Right cardiac atrium (tissue), 5 donors: ENCODE measurements at regions not wholly inside any gene's neighbourhood (a gene's known extent, or its start where the extent isn't known, plus 50 kb on each side); places are given as distances from the start of the nearest gene placed in this dataset.

Experiments
- ATAC-seq, 2 donors: fragments of 200-7000 bp; cut with Tn5 transposase; one replicate each; pipeline versions ENCODE4 v1.8.0 to v1.9.1; 2020; ENCODE audit warnings: moderate library complexity in 2 of 2, mild to moderate bottlenecking in 1 of 2
- DNase-seq, 3 donors: peaks; one replicate each; pipeline ENCODE4 v3.0.0-alpha.2; 2020
- H3K27ac ChIP-seq: one replicate; pipeline ENCODE4 v1.5.1; 2013; ENCODE audit warnings: mild to moderate bottlenecking, low read length, control low read depth, moderate library complexity
- H3K27me3 ChIP-seq: one replicate; pipeline ENCODE4 v1.6.1; 2013; ENCODE audit not compliant: control insufficient read depth, insufficient read depth
- H3K4me1 ChIP-seq: one replicate; pipeline ENCODE4 v1.6.1; 2013; ENCODE audit warnings: low read length; ENCODE audit not compliant: control insufficient read depth, insufficient read depth
- H3K4me3 ChIP-seq: one replicate; pipeline ENCODE4 v1.5.1; 2013; ENCODE audit warnings: low read length, control low read depth
- H3K9me3 ChIP-seq: one replicate; pipeline ENCODE4 v1.6.1; 2013; ENCODE audit warnings: low read length; ENCODE audit not compliant: control insufficient read depth
- WGBS: extraction: QIAGEN DNeasy Blood & Tissue Kit; methylation state at CpG from one replicate; pipeline ENCODE4 v1.1.7; 2013; 5-methylcytosine and 5-hydroxymethylcytosine counted together
- intact Hi-C, 4 donors: fragments of 100-400 bp; cut with DNase I; formaldehyde crosslinking; loops; one replicate each; pipeline versions ENCODE4 v1.11.0 to v1.14.0; 2022 to 2023
- donor health status: healthy with polysubstance abuse.
- donor health status: DM: no; HTN: yes; CAD: no.
- donor health status: DM: no; HTN: no; CAD: no.
- donor health status: DM: no; HTN: yes; CAD: no; lungs with severe emphysema.
- donor health status: DM: yes; HTN: yes; CAD: no.

DNA sequence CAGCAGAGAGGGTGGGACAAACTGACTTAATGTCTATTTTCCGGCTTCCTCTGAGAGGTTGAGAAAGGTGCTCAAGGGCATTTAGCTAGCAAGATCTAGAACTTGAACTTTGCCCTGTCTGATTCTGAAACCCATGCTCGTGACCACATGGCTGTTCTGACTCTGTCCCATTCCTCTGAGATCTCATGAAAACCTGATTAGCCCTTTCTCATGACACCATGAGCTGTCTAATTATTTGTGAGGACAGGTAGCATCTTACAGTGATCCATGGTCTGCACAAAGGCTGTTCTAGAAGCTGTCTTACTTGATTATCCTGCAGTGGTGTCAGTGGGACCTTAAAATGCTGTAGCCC is 89.6 kb upstream of the TOX2 start:
- no peak overlapping the region for H3K27ac ChIP-seq
- H3K27me3 ChIP-seq, result no peaks in the 10 kb centered on the region
- no peaks in the 10 kb centered on the region for H3K9me3 ChIP-seq
- intact Hi-C loops, result no loop called here
- DNase-seq, result no peak
- no peak for ATAC-seq
- no peaks in the 10 kb centered on the region for H3K4me1 ChIP-seq
- H3K4me3 ChIP-seq, result no peak overlapping the region
- WGBS, result 50% methylated on average over 2 of the region's 2 CpGs

DNA sequence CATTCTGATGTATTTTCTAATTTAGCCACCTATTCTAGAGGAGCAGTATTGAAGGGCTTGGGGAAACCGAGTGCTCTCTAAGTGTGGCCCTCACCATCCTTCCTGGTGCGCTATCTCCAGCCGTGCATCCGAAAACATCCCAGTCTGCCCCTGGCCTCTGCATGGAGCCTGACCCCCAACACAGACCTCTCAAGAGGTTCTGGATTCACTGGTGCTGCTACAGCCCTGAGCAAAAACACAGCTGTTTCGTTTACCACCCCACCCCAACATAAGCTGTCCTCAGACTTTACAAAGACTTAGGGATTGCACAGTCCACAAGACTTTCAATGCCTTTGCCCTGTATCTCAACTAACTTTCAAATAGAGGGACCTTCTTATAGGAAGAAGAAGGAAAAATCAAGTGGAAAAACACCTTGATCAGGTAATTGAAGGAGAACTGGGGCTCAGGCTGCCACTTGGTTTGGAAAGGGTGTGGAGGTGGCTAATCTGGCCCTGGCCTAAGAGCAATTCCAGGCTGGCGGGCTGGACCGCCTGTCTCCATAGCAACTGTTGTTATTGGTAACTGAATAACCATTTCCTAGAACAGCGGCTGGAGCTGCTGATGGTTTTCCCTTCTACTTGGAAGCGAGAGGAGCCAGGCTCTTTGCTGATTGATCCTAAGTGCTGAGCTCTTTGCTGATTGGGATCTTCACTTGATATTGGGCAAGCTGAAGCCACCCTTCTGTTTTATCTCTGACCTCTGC is 90.2 kb upstream of the TOX2 start:
- Histone ChIP-seq H3K4me3 (no peak overlapping the region), H3K27me3 (no peaks in the 10 kb centered on the region), H3K4me1 (no peaks in the 10 kb centered on the region), H3K27ac (no peak overlapping the region), H3K9me3 (no peaks in the 10 kb centered on the region)
- intact Hi-C loops, result no loop called here
- WGBS, result 46% methylated on average over 9 of the region's 9 CpGs
- no peak for DNase-seq
- ATAC-seq, result no peak

DNA sequence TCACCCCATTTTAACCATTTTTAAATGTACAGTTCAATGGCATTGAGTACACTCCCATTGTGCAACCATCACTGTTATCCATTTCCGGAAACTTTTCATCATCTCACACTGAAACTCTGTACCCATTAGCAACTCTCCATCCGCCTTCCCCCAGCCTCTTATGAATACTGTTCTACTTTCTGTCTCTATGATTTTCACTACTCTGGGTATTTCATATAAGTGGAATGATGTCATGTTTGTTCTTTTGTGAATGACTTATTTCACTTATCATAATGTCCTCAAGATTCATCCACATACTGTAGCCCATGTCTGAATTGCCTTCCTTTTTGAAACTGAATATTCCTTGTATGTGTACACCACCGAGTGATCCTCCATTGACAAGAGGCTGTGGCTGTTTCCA is 92.9 kb upstream of the TOX2 start:
- H3K4me1 ChIP-seq, result no peaks in the 10 kb centered on the region
- ATAC-seq (no peak), DNase-seq (no peak)
- no peaks in the 10 kb centered on the region for H3K27me3 ChIP-seq
- WGBS, result 80% methylated on average over 3 of the region's 3 CpGs
- intact Hi-C loops, result no loop called here
- no peaks in the 10 kb centered on the region for H3K9me3 ChIP-seq
- no peak overlapping the region for H3K4me3 ChIP-seq
- H3K27ac ChIP-seq, result no peak overlapping the region

DNA sequence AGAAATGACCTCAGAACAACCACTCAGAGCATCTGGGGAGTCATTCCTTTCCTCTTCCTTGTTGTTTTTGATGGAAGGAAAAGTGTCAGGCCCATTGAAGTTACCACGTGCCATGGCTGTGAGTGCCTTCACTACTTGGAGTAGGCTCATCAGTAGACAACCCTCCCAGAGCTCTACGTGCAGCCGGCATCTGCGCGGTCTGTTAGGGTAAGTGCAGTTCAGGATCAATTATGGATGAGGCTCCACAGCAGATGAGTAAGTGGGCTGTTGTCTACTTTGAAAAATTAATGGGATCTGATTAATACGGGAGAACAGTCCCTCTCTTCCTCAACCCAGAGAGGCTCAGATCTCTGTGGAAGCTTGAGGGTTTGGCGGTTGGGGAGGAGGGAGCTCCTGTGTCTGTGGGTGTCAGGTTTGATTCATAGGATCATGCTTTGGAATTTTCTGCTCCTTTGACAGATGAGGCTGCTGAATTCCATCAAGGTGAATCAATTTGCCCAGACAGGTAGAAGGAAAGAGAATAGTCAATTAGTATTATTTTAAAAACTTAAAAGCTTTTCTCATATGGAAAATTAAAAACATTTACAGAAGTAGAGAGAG is 93.8 kb upstream of the TOX2 start:
- ATAC-seq, result no peak
- Histone ChIP-seq H3K27me3 (no peaks in the 10 kb centered on the region), H3K9me3 (no peaks in the 10 kb centered on the region), H3K27ac (no peak overlapping the region), H3K4me3 (no peak overlapping the region), H3K4me1 (no peaks in the 10 kb centered on the region)
- intact Hi-C loops, result no loop called here
- DNase-seq, result no peak
- 86% methylated on average over 7 of the region's 7 CpGs for WGBS

DNA sequence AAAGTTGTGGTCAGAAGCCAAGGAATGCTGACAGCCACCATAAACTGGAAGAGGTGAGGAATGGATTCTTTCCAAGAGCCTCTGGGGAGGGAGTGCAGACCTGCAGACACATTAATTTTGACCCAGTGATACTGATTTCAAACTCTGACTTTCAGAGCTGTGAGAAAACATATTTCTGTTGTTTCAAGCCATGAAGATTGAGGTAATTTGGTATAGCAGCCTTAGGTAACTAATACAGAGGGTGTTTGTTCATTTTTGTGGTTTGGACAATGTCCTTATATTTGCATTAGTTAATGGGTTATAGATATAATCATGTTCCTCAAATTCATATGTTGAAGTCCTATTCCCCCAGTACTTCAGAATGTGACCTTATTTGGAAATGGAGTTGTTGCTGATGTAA is 85.4 kb upstream of the GTSF1L start:
- Histone ChIP-seq H3K9me3 (peaks cover 2% of the 10 kb centered on the region), H3K4me3 (no peak overlapping the region), H3K27ac (no peak overlapping the region), H3K27me3 (no peaks in the 10 kb centered on the region), H3K4me1 (no peaks in the 10 kb centered on the region)
- ATAC-seq (no peak), DNase-seq (no peak)
- intact Hi-C loops, result no loop called here

DNA sequence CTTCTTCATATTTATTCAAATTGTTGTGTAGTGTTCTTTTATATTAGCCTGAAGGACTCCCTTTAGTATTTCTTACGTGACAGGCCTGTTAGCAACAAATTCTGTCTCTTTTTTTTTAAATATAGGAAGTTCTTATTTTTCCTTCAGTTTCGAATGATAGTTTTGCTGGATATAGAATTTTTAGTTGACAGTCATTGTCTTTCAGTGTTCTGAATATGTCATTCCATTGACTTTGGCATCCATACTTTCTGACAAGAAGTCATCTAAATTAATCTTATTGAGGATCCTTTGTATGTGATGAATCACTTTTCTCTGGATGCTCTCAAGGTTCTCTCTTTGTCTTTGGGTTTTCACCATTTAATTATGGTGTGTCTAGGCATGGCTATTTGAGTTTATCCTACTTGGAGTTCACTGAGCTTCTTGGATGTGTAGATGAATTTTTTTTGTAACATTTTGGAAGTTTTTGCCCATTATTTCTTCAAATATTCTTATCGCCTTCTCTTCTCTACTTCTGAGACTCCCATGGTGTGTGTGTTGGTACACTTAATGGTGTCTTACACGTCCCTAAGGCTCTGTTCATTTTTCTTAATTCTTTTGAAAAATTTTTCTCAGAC is 82.5 kb upstream of the GTSF1L start:
- H3K4me1 ChIP-seq, result no peaks in the 10 kb centered on the region
- no peak overlapping the region for H3K4me3 ChIP-seq
- H3K9me3 ChIP-seq, result peaks cover 2% of the 10 kb centered on the region
- no peaks in the 10 kb centered on the region for H3K27me3 ChIP-seq
- H3K27ac ChIP-seq, result no peak overlapping the region
- ATAC-seq, result no peak
- WGBS, result 78% methylated on average over 4 of the region's 4 CpGs
- no peak for DNase-seq
- intact Hi-C loops, result no loop called here

DNA sequence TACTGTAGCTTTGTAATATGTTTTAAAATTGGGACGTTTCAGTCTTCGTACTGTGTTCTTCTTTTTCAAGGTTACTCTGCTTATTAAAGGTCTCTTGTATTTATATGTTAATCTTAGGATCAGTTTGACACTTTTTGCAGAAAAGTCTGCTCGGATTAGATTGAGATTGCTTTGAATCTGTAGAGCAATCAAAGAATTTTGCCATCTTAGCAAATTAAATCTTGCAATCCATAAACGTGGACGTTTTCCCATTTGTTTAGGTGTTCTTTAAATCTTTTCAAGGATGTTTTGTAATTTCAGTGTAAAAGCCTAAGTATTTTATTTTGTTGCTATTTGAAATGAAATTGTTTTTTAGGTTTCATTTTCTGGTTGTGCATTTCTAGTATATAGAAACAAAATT is 78.0 kb upstream of the GTSF1L start:
- Histone ChIP-seq H3K4me1 (no peaks in the 10 kb centered on the region), H3K4me3 (no peak overlapping the region), H3K9me3 (peaks cover 4% of the 10 kb centered on the region), H3K27me3 (no peaks in the 10 kb centered on the region), H3K27ac (no peak overlapping the region)
- ATAC-seq (no peak), DNase-seq (no peak)
- WGBS, result 58% methylated on average over 5 of the region's 5 CpGs
- intact Hi-C loops, result no loop called here

DNA sequence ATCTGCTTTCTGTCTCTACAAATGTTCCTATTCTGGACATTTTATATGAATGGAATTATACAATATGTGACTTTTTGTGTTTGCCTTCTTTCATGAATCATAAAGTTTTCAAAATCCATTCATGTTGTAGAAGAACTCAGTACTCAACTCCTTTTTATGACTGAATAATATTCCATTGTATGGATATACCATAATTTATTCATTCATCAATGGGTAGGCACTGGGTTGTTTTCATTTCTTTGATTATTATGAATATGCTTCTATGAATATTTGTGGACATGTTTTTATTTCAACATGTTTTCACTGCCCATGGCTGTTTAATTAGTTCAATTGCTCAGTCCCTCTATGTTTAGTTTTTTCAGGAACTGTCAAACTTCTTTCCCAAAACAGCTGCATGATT is 76.5 kb upstream of the GTSF1L start:
- H3K4me3 ChIP-seq, result no peak overlapping the region
- intact Hi-C loops, result no loop called here
- H3K4me1 ChIP-seq, result no peaks in the 10 kb centered on the region
- no peak overlapping the region for H3K27ac ChIP-seq
- no peak for DNase-seq
- no peak for ATAC-seq
- peaks cover 2% of the 10 kb centered on the region for H3K9me3 ChIP-seq
- H3K27me3 ChIP-seq, result no peaks in the 10 kb centered on the region

DNA sequence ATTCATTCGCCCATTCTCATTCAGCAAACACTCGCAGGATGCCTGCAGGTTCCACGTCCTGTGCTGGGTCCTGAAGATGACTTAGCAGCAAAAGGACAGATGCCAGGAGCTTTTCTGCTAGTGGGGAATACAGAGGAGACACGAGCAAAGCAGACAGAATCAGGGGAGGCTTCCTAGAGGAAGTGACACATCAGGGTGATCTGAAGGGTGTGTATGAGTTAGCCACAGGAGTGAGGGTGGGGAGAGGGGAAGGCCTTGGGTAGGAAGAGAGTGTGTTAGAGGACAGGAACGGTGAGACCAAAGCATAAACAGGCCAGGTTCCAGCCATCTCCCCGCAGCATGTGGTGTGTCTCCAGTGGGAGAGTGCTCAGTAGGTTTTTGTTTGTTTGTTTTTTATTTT is 73.4 kb upstream of the GTSF1L start:
- DNase-seq, result no peak
- no peaks in the 10 kb centered on the region for H3K27me3 ChIP-seq
- intact Hi-C loops, result no loop called here
- H3K9me3 ChIP-seq, result peaks cover 2% of the 10 kb centered on the region
- no peaks in the 10 kb centered on the region for H3K4me1 ChIP-seq
- no peak overlapping the region for H3K4me3 ChIP-seq
- ATAC-seq, result no peak
- H3K27ac ChIP-seq, result no peak overlapping the region
- 71% methylated on average over 6 of the region's 6 CpGs for WGBS

DNA sequence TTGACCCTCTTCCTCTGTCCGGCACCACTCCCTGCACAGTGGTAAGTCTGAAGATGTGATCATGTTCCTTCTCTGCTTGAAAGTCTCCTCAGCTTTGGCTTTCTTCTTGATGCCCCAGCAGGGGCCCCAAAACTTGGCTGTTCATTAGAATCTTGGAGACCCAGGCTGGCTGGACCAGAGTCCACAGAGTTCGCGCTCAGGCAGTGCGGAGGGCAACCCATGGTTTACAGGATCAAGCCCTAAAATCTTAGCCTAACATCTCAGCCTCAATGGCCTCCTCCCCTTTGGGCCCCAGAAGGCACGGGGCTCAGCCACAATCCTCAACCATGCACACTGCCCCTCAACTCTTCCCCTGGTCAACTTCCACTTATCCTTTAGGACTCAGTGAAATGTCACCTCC is 72.9 kb upstream of the GTSF1L start:
- WGBS, result 79% methylated on average over 5 of the region's 5 CpGs
- no peak for ATAC-seq
- Histone ChIP-seq H3K9me3 (peaks cover 2% of the 10 kb centered on the region), H3K4me1 (no peaks in the 10 kb centered on the region), H3K27me3 (no peaks in the 10 kb centered on the region), H3K4me3 (no peak overlapping the region), H3K27ac (no peak overlapping the region)
- intact Hi-C loops, result no loop called here
- DNase-seq, result no peak

DNA sequence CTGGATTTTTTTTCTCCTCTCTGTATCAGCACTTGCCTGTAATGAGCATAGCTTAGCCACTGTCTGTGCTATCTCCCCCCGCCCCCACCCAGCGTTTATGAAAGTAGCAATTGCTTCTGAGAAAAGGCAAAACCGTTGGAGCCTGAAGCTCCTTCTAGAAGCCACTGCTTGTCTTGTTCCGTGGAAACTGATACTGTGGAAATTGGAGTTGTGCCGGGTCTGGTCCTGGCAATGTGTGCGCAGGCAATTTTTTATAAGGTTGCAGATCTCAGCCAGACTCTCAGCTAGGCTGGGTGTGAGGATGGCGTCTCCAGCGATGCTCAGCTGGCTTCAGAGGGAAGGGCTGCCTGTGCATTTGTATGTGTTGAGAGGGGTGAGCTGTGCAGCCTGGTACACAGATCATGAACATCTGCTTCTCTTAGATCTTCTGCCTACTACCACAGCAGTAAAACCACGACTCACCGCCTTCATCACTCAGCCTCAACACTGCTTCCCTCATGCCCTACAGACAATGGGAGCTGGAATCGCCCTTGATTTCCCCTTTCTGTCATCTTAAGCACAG is 72.4 kb upstream of the GTSF1L start:
- DNase-seq, result no peak
- Histone ChIP-seq H3K27me3 (no peaks in the 10 kb centered on the region), H3K27ac (no peak overlapping the region), H3K9me3 (peaks cover 2% of the 10 kb centered on the region), H3K4me1 (no peaks in the 10 kb centered on the region), H3K4me3 (no peak overlapping the region)
- intact Hi-C loops, result no loop called here
- whole genome bisulfite sequencing, result 42% methylated on average over 11 of the region's 11 CpGs
- ATAC-seq, result no peak
